ENCODE measurements at regions not wholly inside any gene's neighbourhood (a gene's known extent, or its start where the extent isn't known, plus 50 kb on each side); places are given as distances from the start of the nearest gene placed in this dataset.

DNA sequence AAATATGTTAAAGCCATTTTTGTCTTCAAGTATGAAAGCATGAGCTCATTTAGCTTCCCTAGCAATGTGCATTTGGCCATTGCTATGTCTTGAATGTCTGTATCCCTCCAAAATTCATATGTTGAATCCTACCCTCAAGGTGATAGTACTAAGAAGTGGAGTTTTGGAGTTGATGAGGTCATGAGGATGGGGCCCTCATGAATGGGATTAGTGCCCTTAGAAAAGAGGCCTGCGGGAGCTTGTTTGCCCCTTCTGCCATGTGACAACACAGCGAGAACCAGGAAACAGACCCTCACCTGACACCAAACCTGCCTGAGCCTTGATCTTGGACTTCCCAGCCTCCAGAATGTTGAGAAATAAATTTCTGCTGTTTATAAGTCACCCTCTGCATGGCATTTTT, 61.3 kb upstream of the UCN3 start:
- Histone ChIP-seq H3K4me1 (ENCODE audit: control insufficient read depth, insufficient read depth, low read length) (no peaks in the 10 kb centered on the region), H3K9me3 (ENCODE audit: control insufficient read depth, insufficient read depth, low read depth, low read length) (no peaks in the 10 kb centered on the region), H3K36me3 (ENCODE audit: control insufficient read depth, insufficient read depth, low read length) (no peaks in the 10 kb centered on the region), H3K4me3 (ENCODE audit: low read depth in 2 of 2, low read length in 2 of 2) (no peak overlapping the region), H3K27me3 (ENCODE audit: control insufficient read depth, insufficient read depth, low read length) (no peaks in the 10 kb centered on the region), H3K27ac (ENCODE audit: low read length) (no peak overlapping the region)
- TF ChIP-seq SIN3A (IDR thresholded peaks at IDR 0.05; ENCODE audit: borderline replicate concordance, insufficient read depth, low read depth, low read length) (no peak), TCF7L2 (IDR thresholded peaks at IDR 0.05; ENCODE audit: low read depth, low read length) (no peak), POLR2AphosphoS5 (IDR thresholded peaks at IDR 0.05; ENCODE audit: low read depth, low read length) (no peak)
- TF ChIP-seq, protein P1, sequence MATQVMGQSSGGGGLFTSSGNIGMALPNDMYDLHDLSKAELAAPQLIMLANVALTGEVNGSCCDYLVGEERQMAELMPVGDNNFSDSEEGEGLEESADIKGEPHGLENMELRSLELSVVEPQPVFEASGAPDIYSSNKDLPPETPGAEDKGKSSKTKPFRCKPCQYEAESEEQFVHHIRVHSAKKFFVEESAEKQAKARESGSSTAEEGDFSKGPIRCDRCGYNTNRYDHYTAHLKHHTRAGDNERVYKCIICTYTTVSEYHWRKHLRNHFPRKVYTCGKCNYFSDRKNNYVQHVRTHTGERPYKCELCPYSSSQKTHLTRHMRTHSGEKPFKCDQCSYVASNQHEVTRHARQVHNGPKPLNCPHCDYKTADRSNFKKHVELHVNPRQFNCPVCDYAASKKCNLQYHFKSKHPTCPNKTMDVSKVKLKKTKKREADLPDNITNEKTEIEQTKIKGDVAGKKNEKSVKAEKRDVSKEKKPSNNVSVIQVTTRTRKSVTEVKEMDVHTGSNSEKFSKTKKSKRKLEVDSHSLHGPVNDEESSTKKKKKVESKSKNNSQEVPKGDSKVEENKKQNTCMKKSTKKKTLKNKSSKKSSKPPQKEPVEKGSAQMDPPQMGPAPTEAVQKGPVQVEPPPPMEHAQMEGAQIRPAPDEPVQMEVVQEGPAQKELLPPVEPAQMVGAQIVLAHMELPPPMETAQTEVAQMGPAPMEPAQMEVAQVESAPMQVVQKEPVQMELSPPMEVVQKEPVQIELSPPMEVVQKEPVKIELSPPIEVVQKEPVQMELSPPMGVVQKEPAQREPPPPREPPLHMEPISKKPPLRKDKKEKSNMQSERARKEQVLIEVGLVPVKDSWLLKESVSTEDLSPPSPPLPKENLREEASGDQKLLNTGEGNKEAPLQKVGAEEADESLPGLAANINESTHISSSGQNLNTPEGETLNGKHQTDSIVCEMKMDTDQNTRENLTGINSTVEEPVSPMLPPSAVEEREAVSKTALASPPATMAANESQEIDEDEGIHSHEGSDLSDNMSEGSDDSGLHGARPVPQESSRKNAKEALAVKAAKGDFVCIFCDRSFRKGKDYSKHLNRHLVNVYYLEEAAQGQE (IDR thresholded peaks at IDR 0.05; ENCODE audit: insufficient read depth in 1 of 2, low read depth in 2 of 2, low read length in 1 of 2) = no peak
- TF ChIP-seq, protein P2, sequence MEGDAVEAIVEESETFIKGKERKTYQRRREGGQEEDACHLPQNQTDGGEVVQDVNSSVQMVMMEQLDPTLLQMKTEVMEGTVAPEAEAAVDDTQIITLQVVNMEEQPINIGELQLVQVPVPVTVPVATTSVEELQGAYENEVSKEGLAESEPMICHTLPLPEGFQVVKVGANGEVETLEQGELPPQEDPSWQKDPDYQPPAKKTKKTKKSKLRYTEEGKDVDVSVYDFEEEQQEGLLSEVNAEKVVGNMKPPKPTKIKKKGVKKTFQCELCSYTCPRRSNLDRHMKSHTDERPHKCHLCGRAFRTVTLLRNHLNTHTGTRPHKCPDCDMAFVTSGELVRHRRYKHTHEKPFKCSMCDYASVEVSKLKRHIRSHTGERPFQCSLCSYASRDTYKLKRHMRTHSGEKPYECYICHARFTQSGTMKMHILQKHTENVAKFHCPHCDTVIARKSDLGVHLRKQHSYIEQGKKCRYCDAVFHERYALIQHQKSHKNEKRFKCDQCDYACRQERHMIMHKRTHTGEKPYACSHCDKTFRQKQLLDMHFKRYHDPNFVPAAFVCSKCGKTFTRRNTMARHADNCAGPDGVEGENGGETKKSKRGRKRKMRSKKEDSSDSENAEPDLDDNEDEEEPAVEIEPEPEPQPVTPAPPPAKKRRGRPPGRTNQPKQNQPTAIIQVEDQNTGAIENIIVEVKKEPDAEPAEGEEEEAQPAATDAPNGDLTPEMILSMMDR (IDR thresholded peaks at IDR 0.05) = no peak
- DNase-seq (ENCODE audit: low read depth, low spot score) (no peak), ATAC-seq (no peak)
- ChIA-PET POLR2A (no interaction called here), CTCF (no interaction called here)
- intact Hi-C loops (cut with micrococcal nuclease; ENCODE audit: unreplicated experiment) (no loop called here), in situ Hi-C loops (cut with HindIII; ENCODE audit: low pct_unique_long_range_greater_than_20kb, low sequenced_read_pairs) (no loop called here)
- BruUV-seq (replicated peaks) = no TSS peak

DNA sequence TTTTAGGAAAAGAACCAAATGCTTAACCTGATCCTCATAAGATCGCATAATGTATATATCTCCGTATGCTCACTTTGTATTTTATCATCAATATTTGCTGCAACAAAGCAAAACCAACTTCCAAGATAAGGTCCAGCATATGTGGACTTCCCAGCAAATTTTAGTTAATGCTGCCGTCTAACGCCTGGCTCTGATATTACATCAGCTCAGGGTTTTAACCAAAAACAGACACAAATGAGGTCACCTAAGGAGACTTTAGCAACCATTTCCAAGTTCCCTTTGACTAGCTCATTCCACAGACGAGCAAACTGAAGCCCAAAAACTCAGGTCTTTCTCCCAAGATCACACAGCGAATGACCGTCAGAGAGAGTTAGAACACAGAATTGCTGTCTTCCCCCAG, 59.4 kb upstream of the UCN3 start:
- no TSS peak for BruUV-seq (replicated peaks)
- POLR2A ChIA-PET = no interaction called here

More for the DNA sequence above, 59.4 kb upstream of the UCN3 start:
- DNase-seq (ENCODE audit: low read depth, low spot score) = no peak
- Histone ChIP-seq H3K27ac (ENCODE audit: low read length) (no peak overlapping the region), H3K4me1 (ENCODE audit: control insufficient read depth, insufficient read depth, low read length) (no peaks in the 10 kb centered on the region), H3K4me3 (ENCODE audit: low read depth in 2 of 2, low read length in 2 of 2) (no peak overlapping the region), H3K27me3 (ENCODE audit: control insufficient read depth, insufficient read depth, low read length) (no peaks in the 10 kb centered on the region), H3K9me3 (ENCODE audit: control insufficient read depth, insufficient read depth, low read depth, low read length) (no peaks in the 10 kb centered on the region), H3K36me3 (ENCODE audit: control insufficient read depth, insufficient read depth, low read length) (no peaks in the 10 kb centered on the region)
- TF ChIP-seq, protein P2 (IDR thresholded peaks at IDR 0.05) = no peak
- TF ChIP-seq TCF7L2 (IDR thresholded peaks at IDR 0.05; ENCODE audit: low read depth, low read length) = no peak
- no peak for TF ChIP-seq SIN3A (IDR thresholded peaks at IDR 0.05; ENCODE audit: borderline replicate concordance, insufficient read depth, low read depth, low read length)
- no peak for TF ChIP-seq POLR2AphosphoS5 (IDR thresholded peaks at IDR 0.05; ENCODE audit: low read depth, low read length)
- TF ChIP-seq, protein P1 (IDR thresholded peaks at IDR 0.05; ENCODE audit: insufficient read depth in 1 of 2, low read depth in 2 of 2, low read length in 1 of 2) = no peak
- intact Hi-C loops (cut with micrococcal nuclease; ENCODE audit: unreplicated experiment) (no loop called here), in situ Hi-C loops (cut with HindIII; ENCODE audit: low pct_unique_long_range_greater_than_20kb, low sequenced_read_pairs) (no loop called here)
- CTCF ChIA-PET = no interaction called here
- no peak for ATAC-seq
